Progenitor cell of endocrine pancreas (in vitro differentiated cells): ENCODE measurements at regions not wholly inside any gene's neighbourhood (a gene's known extent, or its start where the extent isn't known, plus 50 kb on each side); places are given as distances from the start of the nearest gene placed in this dataset.

Experiments
- DNase-seq: peaks from one replicate; pipeline ENCODE4 v3.0.0; 2021; ENCODE audit warnings: low spot score; ENCODE audit not compliant: unreplicated experiment
- H3K27ac Mint-ChIP-seq: 2 replicates; pipeline ENCODE4 v1.8.0; 2021; ENCODE audit warnings: mild to moderate bottlenecking, moderate library complexity, mixed read lengths
- H3K27me3 Mint-ChIP-seq: 2 replicates; pipeline ENCODE4 v1.8.0; 2021; ENCODE audit warnings: mixed read lengths
- H3K36me3 Mint-ChIP-seq: 2 replicates; pipeline ENCODE4 v1.8.0; 2022; ENCODE audit warnings: mixed read lengths; ENCODE audit not compliant: insufficient read depth
- H3K4me1 Mint-ChIP-seq: 2 replicates; pipeline ENCODE4 v1.8.0; 2021; ENCODE audit warnings: low read depth, mixed read lengths
- H3K4me3 Mint-ChIP-seq: 2 replicates; pipeline ENCODE4 v1.8.0; 2021; ENCODE audit warnings: low read depth, mild to moderate bottlenecking, moderate library complexity, mixed read lengths
- H3K9me3 Mint-ChIP-seq: 2 replicates; pipeline ENCODE4 v1.8.0; 2021; ENCODE audit warnings: low read depth, mixed read lengths
- TF ChIP-seq, protein P1 (sequence below): fragments of 200-600 bp; sonication (generic); IDR thresholded peaks from one replicate; pipeline ENCODE4 v1.5.0; 2021; ENCODE audit warnings: antibody characterized with exemption, mild to moderate bottlenecking; ENCODE audit not compliant: unreplicated experiment

GRCh38 chr21:28642891-28643290 lies 349.8 kb downstream of the LTN1 start:
- H3K4me1 Mint-ChIP-seq = no peaks in the 10 kb centered on the region
- no peak for DNase-seq
- H3K9me3 Mint-ChIP-seq = no peaks in the 10 kb centered on the region
- H3K4me3 Mint-ChIP-seq = no peak overlapping the region
- no peaks in the 10 kb centered on the region for H3K36me3 Mint-ChIP-seq
- no peaks in the 10 kb centered on the region for H3K27me3 Mint-ChIP-seq
- no peak overlapping the region for H3K27ac Mint-ChIP-seq
- TF ChIP-seq, protein P1, sequence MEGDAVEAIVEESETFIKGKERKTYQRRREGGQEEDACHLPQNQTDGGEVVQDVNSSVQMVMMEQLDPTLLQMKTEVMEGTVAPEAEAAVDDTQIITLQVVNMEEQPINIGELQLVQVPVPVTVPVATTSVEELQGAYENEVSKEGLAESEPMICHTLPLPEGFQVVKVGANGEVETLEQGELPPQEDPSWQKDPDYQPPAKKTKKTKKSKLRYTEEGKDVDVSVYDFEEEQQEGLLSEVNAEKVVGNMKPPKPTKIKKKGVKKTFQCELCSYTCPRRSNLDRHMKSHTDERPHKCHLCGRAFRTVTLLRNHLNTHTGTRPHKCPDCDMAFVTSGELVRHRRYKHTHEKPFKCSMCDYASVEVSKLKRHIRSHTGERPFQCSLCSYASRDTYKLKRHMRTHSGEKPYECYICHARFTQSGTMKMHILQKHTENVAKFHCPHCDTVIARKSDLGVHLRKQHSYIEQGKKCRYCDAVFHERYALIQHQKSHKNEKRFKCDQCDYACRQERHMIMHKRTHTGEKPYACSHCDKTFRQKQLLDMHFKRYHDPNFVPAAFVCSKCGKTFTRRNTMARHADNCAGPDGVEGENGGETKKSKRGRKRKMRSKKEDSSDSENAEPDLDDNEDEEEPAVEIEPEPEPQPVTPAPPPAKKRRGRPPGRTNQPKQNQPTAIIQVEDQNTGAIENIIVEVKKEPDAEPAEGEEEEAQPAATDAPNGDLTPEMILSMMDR = no peak

- Mint-ChIP-seq H3K27me3 (no peaks in the 10 kb centered on the region), H3K4me1 (no peaks in the 10 kb centered on the region), H3K4me3 (no peak overlapping the region), H3K9me3 (no peaks in the 10 kb centered on the region), H3K27ac (no peak overlapping the region), H3K36me3 (no peaks in the 10 kb centered on the region)
- DNase-seq = no peak
- TF ChIP-seq, protein P1 = no peak
Observed at GRCh38 chr21:28641731-28642130, 350.9 kb downstream of the LTN1 start.

DNA sequence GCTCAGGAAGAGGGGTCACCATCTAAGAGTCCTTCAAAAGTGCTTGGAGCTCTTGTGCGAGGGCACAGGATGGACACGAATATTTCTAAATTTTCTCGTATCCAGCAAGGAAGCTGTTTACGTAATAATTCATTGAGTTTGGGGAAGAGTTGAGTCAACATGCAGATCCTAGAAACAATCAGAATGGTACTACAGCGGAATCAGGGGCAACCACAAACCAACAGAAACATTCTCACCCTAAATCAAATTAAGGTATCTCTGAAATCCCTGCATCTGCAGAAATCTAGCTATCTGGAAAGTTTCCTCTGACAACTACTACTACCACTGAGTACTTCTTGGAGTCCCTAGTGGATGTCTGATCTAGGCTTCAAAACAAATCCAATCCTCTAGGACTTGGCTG lies 352.4 kb downstream of the LTN1 start:
- H3K9me3 Mint-ChIP-seq = no peaks in the 10 kb centered on the region
- H3K36me3 Mint-ChIP-seq = no peaks in the 10 kb centered on the region
- H3K4me1 Mint-ChIP-seq = no peaks in the 10 kb centered on the region
- H3K27me3 Mint-ChIP-seq = no peaks in the 10 kb centered on the region
- TF ChIP-seq, protein P1 = no peak
- no peak for DNase-seq
- H3K4me3 Mint-ChIP-seq = no peak overlapping the region
- no peak overlapping the region for H3K27ac Mint-ChIP-seq

DNA sequence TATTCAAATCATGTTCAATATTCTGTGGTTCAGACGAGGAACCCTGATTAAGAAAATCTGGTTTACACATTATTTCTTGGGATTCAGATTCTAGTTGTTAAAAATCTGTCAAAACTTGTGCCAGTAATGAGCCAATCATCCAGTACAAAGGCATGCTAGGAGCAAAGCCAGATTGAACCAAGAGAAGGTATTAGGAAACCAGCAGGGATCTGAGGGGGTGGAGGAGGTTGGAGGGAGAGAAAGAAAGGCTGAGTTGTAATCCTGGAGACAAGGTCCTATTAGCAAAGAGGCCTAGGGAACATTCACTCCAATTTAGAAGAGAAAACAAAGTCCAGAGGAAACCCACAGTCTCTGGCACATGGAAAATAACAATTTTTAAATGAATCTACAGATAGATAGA lies 352.9 kb downstream of the LTN1 start:
- H3K4me3 Mint-ChIP-seq = no peak overlapping the region
- H3K27ac Mint-ChIP-seq = no peak overlapping the region
- no peaks in the 10 kb centered on the region for H3K9me3 Mint-ChIP-seq
- TF ChIP-seq, protein P1 = no peak
- DNase-seq = no peak
- no peaks in the 10 kb centered on the region for H3K36me3 Mint-ChIP-seq
- no peaks in the 10 kb centered on the region for H3K4me1 Mint-ChIP-seq
- no peaks in the 10 kb centered on the region for H3K27me3 Mint-ChIP-seq

DNA sequence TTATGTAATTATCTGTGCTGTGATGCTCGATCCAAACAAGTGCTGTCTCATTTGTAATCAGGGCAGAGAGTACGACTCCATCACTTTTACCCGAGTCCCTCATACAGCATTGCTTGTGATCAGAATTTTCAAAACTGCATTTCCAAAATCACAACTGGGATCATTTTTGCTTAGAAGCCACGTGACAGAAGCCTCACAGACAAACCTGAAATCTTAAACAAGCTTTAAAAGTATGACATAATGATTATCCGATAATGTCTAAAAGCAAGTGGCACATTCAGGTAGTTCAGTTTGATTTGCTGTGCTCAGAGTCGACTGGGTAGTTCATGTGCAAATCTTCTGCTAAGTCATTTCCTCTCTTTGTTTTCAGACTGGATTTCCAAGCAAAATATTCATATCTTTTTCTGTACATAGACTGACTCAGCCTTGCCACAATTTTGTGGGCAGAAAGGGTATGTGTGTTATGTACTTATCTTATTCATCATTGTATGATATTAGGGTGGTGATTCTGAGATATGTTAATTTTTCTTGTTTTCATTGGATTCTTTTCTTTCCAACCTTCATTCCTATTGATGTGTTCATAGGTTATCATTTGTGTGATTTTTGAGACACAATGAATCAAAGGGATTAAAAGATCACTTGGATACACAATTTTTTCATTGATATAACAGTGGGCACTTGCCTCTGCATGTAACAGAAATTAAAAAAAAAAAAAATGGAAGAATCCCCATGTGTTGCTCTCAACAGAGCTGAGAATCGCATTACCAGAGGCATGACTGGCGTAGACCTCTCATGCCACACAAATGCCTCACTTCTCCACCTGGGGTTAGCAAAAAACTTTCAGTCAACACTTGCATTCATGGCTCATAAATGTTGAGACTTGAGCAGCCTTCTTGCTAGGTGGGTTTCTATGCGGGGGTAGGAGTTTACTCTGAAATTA lies 355.7 kb downstream of the LTN1 start:
- DNase-seq = no peak
- TF ChIP-seq, protein P1 = no peak
- H3K4me1 Mint-ChIP-seq = no peaks in the 10 kb centered on the region
- no peaks in the 10 kb centered on the region for H3K9me3 Mint-ChIP-seq
- no peaks in the 10 kb centered on the region for H3K27me3 Mint-ChIP-seq
- H3K27ac Mint-ChIP-seq = no peak overlapping the region
- H3K36me3 Mint-ChIP-seq = no peaks in the 10 kb centered on the region
- H3K4me3 Mint-ChIP-seq = no peak overlapping the region
